ENCODE measurements at regions not wholly inside any gene's neighbourhood (a gene's known extent, or its start where the extent isn't known, plus 50 kb on each side); places are given as distances from the start of the nearest gene placed in this dataset.

GRCh38 chr5:173718469-173718868, 102.0 kb upstream of the BOD1 start:
- Histone ChIP-seq H3K14ac (ENCODE audit: low read length) (peak overlapping the region; percentile 14), H2BK15ac (ENCODE audit: low read length) (peak overlapping the region; percentile 14), H3K4ac (ENCODE audit: low read length) (peak overlapping the region; percentile 77), H3K4me3 (ENCODE audit: low read length in 2 of 2) (no peak overlapping the region), H2AFZ (ENCODE audit: low read length) (no peak overlapping the region), H3K4me2 (ENCODE audit: insufficient read depth, low read length, poor library complexity, severe bottlenecking) (no peak overlapping the region), H4K8ac (ENCODE audit: low read depth, low read length) (no peak overlapping the region), H3K79me1 (ENCODE audit: low read depth, low read length) (no peaks in the 10 kb centered on the region), H3K9me3 (replicated peaks in 1 of 2; ENCODE audit: control insufficient read depth in 2 of 2, insufficient read depth in 1 of 2, low read depth in 1 of 2, low read length in 2 of 2) (no peaks in the 10 kb centered on the region), H3K23ac (ENCODE audit: low read depth, low read length, poor library complexity) (no peak overlapping the region), H2BK5ac (ENCODE audit: low read length) (no peak overlapping the region), H3K4me1 (ENCODE audit: control insufficient read depth in 2 of 2, insufficient read depth in 1 of 2, low read depth in 1 of 2, low read length in 2 of 2) (peaks cover 14 to 18% of the 10 kb centered on the region in 2 donors), H3K9ac (ENCODE audit: low read depth, low read length, poor library complexity) (peak overlapping the region; percentile 63), H3K36me3 (replicated peaks in 1 of 2; ENCODE audit: control insufficient read depth in 2 of 2, insufficient read depth in 2 of 2, low read length in 2 of 2) (no peaks in the 10 kb centered on the region), H3K27me3 (ENCODE audit: control insufficient read depth in 3 of 3, insufficient read depth in 3 of 3, low read depth in 1 of 3, low read length in 3 of 3) (peaks cover 0 to 19% (median 0%) of the 10 kb centered on the region in 3 experiments), H2AK5ac (ENCODE audit: low read depth, low read length) (peak overlapping the region; percentile 8), H2BK12ac (ENCODE audit: low read length) (no peak overlapping the region), H4K91ac (ENCODE audit: low read depth, low read length, poor library complexity) (no peak overlapping the region), H2BK120ac (ENCODE audit: low read depth, low read length) (no peak overlapping the region), H3K18ac (ENCODE audit: low read length) (peak overlapping the region; percentile 71), H3K27ac (replicated peaks; ENCODE audit: low read length) (no peak overlapping the region)
- WGBS, 2 donors (ENCODE audit: extremely low coverage in 2 of 2, insufficient read length in 2 of 2, insufficient replicate concordance in 1 of 2), result no CpG with 5 or more reads among the region's 10 CpGs
- no peak for DNase-seq (ENCODE audit: low spot score)

- no peak overlapping the region for H4K91ac ChIP-seq (ENCODE audit: low read depth, low read length, poor library complexity)
- H3K36me3 ChIP-seq (replicated peaks in 1 of 2; ENCODE audit: control insufficient read depth in 2 of 2, insufficient read depth in 2 of 2, low read length in 2 of 2), result no peaks in the 10 kb centered on the region
- H3K4me1 ChIP-seq (ENCODE audit: control insufficient read depth in 2 of 2, insufficient read depth in 1 of 2, low read depth in 1 of 2, low read length in 2 of 2), result peaks cover 14 to 18% of the 10 kb centered on the region in 2 donors
- no peak overlapping the region for H3K18ac ChIP-seq (ENCODE audit: low read length)
- no peak overlapping the region for H2BK15ac ChIP-seq (ENCODE audit: low read length)
- no CpG with 5 or more reads among the region's 10 CpGs for WGBS, 2 donors (ENCODE audit: extremely low coverage in 2 of 2, insufficient read length in 2 of 2, insufficient replicate concordance in 1 of 2)
- no peak overlapping the region for H4K8ac ChIP-seq (ENCODE audit: low read depth, low read length)
- no peak overlapping the region for H3K27ac ChIP-seq (replicated peaks; ENCODE audit: low read length)
- no peak overlapping the region for H3K23ac ChIP-seq (ENCODE audit: low read depth, low read length, poor library complexity)
- peak overlapping the region; percentile 70 for H2AFZ ChIP-seq (ENCODE audit: low read length)
- H3K79me1 ChIP-seq (ENCODE audit: low read depth, low read length), result no peaks in the 10 kb centered on the region
- no peak overlapping the region for H3K9ac ChIP-seq (ENCODE audit: low read depth, low read length, poor library complexity)
- H3K9me3 ChIP-seq (replicated peaks in 1 of 2; ENCODE audit: control insufficient read depth in 2 of 2, insufficient read depth in 1 of 2, low read depth in 1 of 2, low read length in 2 of 2), result no peaks in the 10 kb centered on the region
- no peak overlapping the region for H3K4me3 ChIP-seq (ENCODE audit: low read length in 2 of 2)
- no peak overlapping the region for H2BK5ac ChIP-seq (ENCODE audit: low read length)
- H3K4me2 ChIP-seq (ENCODE audit: insufficient read depth, low read length, poor library complexity, severe bottlenecking), result no peak overlapping the region
- DNase-seq (ENCODE audit: low spot score), result no peak
- H2AK5ac ChIP-seq (ENCODE audit: low read depth, low read length), result peak overlapping the region; percentile 53
- H2BK12ac ChIP-seq (ENCODE audit: low read length), result no peak overlapping the region
- H3K27me3 ChIP-seq (ENCODE audit: control insufficient read depth in 3 of 3, insufficient read depth in 3 of 3, low read depth in 1 of 3, low read length in 3 of 3), result peaks cover 0 to 13% (median 0%) of the 10 kb centered on the region in 3 experiments
- no peak overlapping the region for H3K14ac ChIP-seq (ENCODE audit: low read length)
- H2BK120ac ChIP-seq (ENCODE audit: low read depth, low read length), result no peak overlapping the region
- no peak overlapping the region for H3K4ac ChIP-seq (ENCODE audit: low read length)
Measured at GRCh38 chr5:173719731-173720082, 103.3 kb upstream of the BOD1 start.

- Histone ChIP-seq H2BK120ac (ENCODE audit: low read depth, low read length) (no peak overlapping the region), H3K27ac (replicated peaks; ENCODE audit: low read length) (peak overlapping the region; percentile 15), H3K4me2 (ENCODE audit: insufficient read depth, low read length, poor library complexity, severe bottlenecking) (no peak overlapping the region), H4K8ac (ENCODE audit: low read depth, low read length) (peak overlapping the region; percentile 49), H3K14ac (ENCODE audit: low read length) (no peak overlapping the region), H2AK5ac (ENCODE audit: low read depth, low read length) (peak overlapping the region; percentile 50), H4K91ac (ENCODE audit: low read depth, low read length, poor library complexity) (no peak overlapping the region), H3K23ac (ENCODE audit: low read depth, low read length, poor library complexity) (no peak overlapping the region), H3K4me1 (ENCODE audit: control insufficient read depth in 2 of 2, insufficient read depth in 1 of 2, low read depth in 1 of 2, low read length in 2 of 2) (peaks cover 14 to 18% of the 10 kb centered on the region in 2 donors), H3K36me3 (replicated peaks in 1 of 2; ENCODE audit: control insufficient read depth in 2 of 2, insufficient read depth in 2 of 2, low read length in 2 of 2) (no peaks in the 10 kb centered on the region), H3K27me3 (ENCODE audit: control insufficient read depth in 3 of 3, insufficient read depth in 3 of 3, low read depth in 1 of 3, low read length in 3 of 3) (peaks cover 0 to 8% (median 0%) of the 10 kb centered on the region in 3 experiments), H3K9ac (ENCODE audit: low read depth, low read length, poor library complexity) (peak overlapping the region; percentile 54), H2BK15ac (ENCODE audit: low read length) (peak overlapping the region; percentile 80), H2AFZ (ENCODE audit: low read length) (peak overlapping the region; percentile 60), H3K18ac (ENCODE audit: low read length) (peak overlapping the region; percentile 86), H3K4ac (ENCODE audit: low read length) (no peak overlapping the region), H3K79me1 (ENCODE audit: low read depth, low read length) (no peaks in the 10 kb centered on the region), H2BK5ac (ENCODE audit: low read length) (no peak overlapping the region), H3K4me3 (ENCODE audit: low read length in 2 of 2) (no peak overlapping the region), H3K9me3 (replicated peaks in 1 of 2; ENCODE audit: control insufficient read depth in 2 of 2, insufficient read depth in 1 of 2, low read depth in 1 of 2, low read length in 2 of 2) (no peaks in the 10 kb centered on the region), H2BK12ac (ENCODE audit: low read length) (no peak overlapping the region)
- no CpG with 5 or more reads among the region's 8 CpGs for WGBS, 2 donors (ENCODE audit: extremely low coverage in 2 of 2, insufficient read length in 2 of 2, insufficient replicate concordance in 1 of 2)
- DNase-seq (ENCODE audit: low spot score), result no peak
Measured at GRCh38 chr5:173720286-173720952, 104.0 kb upstream of the BOD1 start.

GRCh38 chr5:173720953-173721600, 104.6 kb upstream of the BOD1 start:
- no peaks in the 10 kb centered on the region for H3K9me3 ChIP-seq (replicated peaks in 1 of 2; ENCODE audit: control insufficient read depth in 2 of 2, insufficient read depth in 1 of 2, low read depth in 1 of 2, low read length in 2 of 2)
- H2BK5ac ChIP-seq (ENCODE audit: low read length), result no peak overlapping the region
- H3K4me2 ChIP-seq (ENCODE audit: insufficient read depth, low read length, poor library complexity, severe bottlenecking), result no peak overlapping the region
- peaks cover 14 to 18% of the 10 kb centered on the region in 2 donors for H3K4me1 ChIP-seq (ENCODE audit: control insufficient read depth in 2 of 2, insufficient read depth in 1 of 2, low read depth in 1 of 2, low read length in 2 of 2)
- H4K8ac ChIP-seq (ENCODE audit: low read depth, low read length), result peak overlapping the region; percentile 49
- no peaks in the 10 kb centered on the region for H3K36me3 ChIP-seq (replicated peaks in 1 of 2; ENCODE audit: control insufficient read depth in 2 of 2, insufficient read depth in 2 of 2, low read length in 2 of 2)
- H2BK15ac ChIP-seq (ENCODE audit: low read length), result peak overlapping the region; percentile 80
- peak overlapping the region; percentile 60 for H2AFZ ChIP-seq (ENCODE audit: low read length)
- H2AK5ac ChIP-seq (ENCODE audit: low read depth, low read length), result peak overlapping the region; percentile 50
- DNase-seq (ENCODE audit: low spot score), result no peak
- no peak overlapping the region for H3K4me3 ChIP-seq (ENCODE audit: low read length in 2 of 2)
- H3K27me3 ChIP-seq (ENCODE audit: control insufficient read depth in 3 of 3, insufficient read depth in 3 of 3, low read depth in 1 of 3, low read length in 3 of 3), result peaks cover 0 to 4% (median 0%) of the 10 kb centered on the region in 3 experiments
- no peak overlapping the region for H3K4ac ChIP-seq (ENCODE audit: low read length)
- no peak overlapping the region for H2BK12ac ChIP-seq (ENCODE audit: low read length)
- H3K9ac ChIP-seq (ENCODE audit: low read depth, low read length, poor library complexity), result peak overlapping the region; percentile 54
- peak overlapping the region; percentile 15 for H3K27ac ChIP-seq (replicated peaks; ENCODE audit: low read length)
- H3K18ac ChIP-seq (ENCODE audit: low read length), result peak overlapping the region; percentile 86
- no peak overlapping the region for H2BK120ac ChIP-seq (ENCODE audit: low read depth, low read length)
- WGBS, 2 donors (ENCODE audit: extremely low coverage in 2 of 2, insufficient read length in 2 of 2, insufficient replicate concordance in 1 of 2), result no CpG with 5 or more reads among the region's 7 CpGs
- H3K79me1 ChIP-seq (ENCODE audit: low read depth, low read length), result no peaks in the 10 kb centered on the region
- H3K23ac ChIP-seq (ENCODE audit: low read depth, low read length, poor library complexity), result no peak overlapping the region
- H3K14ac ChIP-seq (ENCODE audit: low read length), result no peak overlapping the region
- H4K91ac ChIP-seq (ENCODE audit: low read depth, low read length, poor library complexity), result no peak overlapping the region
